Prostate gland (tissue), 2 donors: ENCODE measurements at regions not wholly inside any gene's neighbourhood (a gene's known extent, or its start where the extent isn't known, plus 50 kb on each side); places are given as distances from the start of the nearest gene placed in this dataset.

ENCODE experiments used
- DNase-seq: peaks from one replicate; pipeline ENCODE4 v3.0.0-alpha.2; 2019; ENCODE audit warnings: low spot score
- H3K27ac ChIP-seq, 2 donors: fragments of 200-600 bp; sonication (generic); 2 replicates each; pipeline ENCODE4 v1.5.1; 2017 to 2019
- H3K27me3 ChIP-seq: fragments of 200-600 bp; sonication (generic); replicated peaks from 2 replicates; pipeline ENCODE4 v1.5.1; 2019; ENCODE audit not compliant: insufficient read depth
- H3K36me3 ChIP-seq, 2 donors: fragments of 200-600 bp; sonication (generic); 1 replicate in 1 of 2; 2 replicates in 1 of 2; pipeline versions ENCODE4 v1.5.1 to v1.8.1; 2017 to 2019
- H3K4me1 ChIP-seq: fragments of 200-600 bp; sonication (generic); replicated peaks from 2 replicates; pipeline ENCODE4 v1.5.1; 2019
- H3K4me3 ChIP-seq, 2 donors: fragments of 200-600 bp; sonication (generic); 2 replicates each; pipeline ENCODE4 v1.5.1; 2017 to 2019
- H3K9me3 ChIP-seq: fragments of 200-600 bp; sonication (generic); 2 replicates; pipeline ENCODE4 v1.5.1; 2017
- POLR2A ChIP-seq: fragments of 450-650 bp; IDR thresholded peaks from one replicate; pipeline ENCODE4 v1.6.1; 2016; ENCODE audit warnings: antibody characterized with exemption, mild to moderate bottlenecking
- POLR2AphosphoS5 ChIP-seq: sonication (generic); formaldehyde crosslinking; IDR thresholded peaks from one replicate; pipeline ENCODE4 v1.6.1; 2017; ENCODE audit warnings: antibody characterized with exemption
- WGBS: methylation state at CpG from one replicate; pipeline ENCODE4 v1.1.5; 2018; 5-methylcytosine and 5-hydroxymethylcytosine counted together
- intact Hi-C: fragments of 100-400 bp; cut with DNase I; formaldehyde crosslinking; loops from one replicate; pipeline ENCODE4 v1.14.2; 2022
- TF ChIP-seq, protein P1 (sequence below), 4 experiments: fragments of 200-600 bp in 2 of 4; fragments of 450-650 bp in 2 of 4; sonication (generic) in 2 of 4; IDR thresholded peaks; 1 replicate in 3 of 4; 2 replicates in 1 of 4; pipeline ENCODE4 v1.5.1; 2016 to 2019; ENCODE audit warnings: antibody characterized with exemption in 4 of 4, mild to moderate bottlenecking in 2 of 4, moderate library complexity in 2 of 4

DNA sequence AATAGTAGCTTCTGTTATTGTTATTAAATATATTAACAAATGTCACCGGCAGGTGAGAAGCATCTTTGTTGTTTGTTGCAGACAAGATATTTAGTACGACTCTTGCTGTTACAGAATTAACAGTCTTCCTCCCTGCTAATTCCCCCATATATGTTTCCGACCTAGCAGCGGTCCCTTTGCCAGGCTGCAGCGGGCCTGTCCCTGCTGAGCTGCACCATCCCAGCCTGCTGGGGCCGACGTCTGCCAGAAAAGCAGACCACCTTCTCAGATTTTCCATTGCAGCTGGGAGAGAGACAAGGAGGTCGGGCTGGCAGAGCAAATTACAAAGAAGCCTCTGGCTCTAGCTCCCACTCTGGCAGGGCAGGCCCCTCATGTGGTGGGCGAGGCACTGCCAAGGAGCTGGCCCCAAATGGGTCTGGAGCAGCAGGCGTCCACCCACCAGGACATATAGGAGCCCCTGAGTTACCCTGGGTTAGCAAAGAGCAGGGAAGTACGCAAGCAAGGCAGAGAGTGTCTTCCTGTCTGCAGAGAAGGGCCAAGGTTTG, 142.7 kb downstream of the FOXD2 start:
- Histone ChIP-seq H3K4me3 (no peak overlapping the region), H3K4me1 (peaks cover 3% of the 10 kb centered on the region), H3K27ac (no peak overlapping the region), H3K36me3 (no peaks in the 10 kb centered on the region), H3K9me3 (no peaks in the 10 kb centered on the region), H3K27me3 (no peaks in the 10 kb centered on the region)
- intact Hi-C loops, result no loop called here
- no peak for DNase-seq
- WGBS, result 92% methylated on average over 11 of the region's 11 CpGs
- TF ChIP-seq, protein P1, sequence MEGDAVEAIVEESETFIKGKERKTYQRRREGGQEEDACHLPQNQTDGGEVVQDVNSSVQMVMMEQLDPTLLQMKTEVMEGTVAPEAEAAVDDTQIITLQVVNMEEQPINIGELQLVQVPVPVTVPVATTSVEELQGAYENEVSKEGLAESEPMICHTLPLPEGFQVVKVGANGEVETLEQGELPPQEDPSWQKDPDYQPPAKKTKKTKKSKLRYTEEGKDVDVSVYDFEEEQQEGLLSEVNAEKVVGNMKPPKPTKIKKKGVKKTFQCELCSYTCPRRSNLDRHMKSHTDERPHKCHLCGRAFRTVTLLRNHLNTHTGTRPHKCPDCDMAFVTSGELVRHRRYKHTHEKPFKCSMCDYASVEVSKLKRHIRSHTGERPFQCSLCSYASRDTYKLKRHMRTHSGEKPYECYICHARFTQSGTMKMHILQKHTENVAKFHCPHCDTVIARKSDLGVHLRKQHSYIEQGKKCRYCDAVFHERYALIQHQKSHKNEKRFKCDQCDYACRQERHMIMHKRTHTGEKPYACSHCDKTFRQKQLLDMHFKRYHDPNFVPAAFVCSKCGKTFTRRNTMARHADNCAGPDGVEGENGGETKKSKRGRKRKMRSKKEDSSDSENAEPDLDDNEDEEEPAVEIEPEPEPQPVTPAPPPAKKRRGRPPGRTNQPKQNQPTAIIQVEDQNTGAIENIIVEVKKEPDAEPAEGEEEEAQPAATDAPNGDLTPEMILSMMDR (IDR thresholded peaks at IDR 0.05), result no peak
- TF ChIP-seq POLR2A (no peak), POLR2AphosphoS5 (no peak)

DNA sequence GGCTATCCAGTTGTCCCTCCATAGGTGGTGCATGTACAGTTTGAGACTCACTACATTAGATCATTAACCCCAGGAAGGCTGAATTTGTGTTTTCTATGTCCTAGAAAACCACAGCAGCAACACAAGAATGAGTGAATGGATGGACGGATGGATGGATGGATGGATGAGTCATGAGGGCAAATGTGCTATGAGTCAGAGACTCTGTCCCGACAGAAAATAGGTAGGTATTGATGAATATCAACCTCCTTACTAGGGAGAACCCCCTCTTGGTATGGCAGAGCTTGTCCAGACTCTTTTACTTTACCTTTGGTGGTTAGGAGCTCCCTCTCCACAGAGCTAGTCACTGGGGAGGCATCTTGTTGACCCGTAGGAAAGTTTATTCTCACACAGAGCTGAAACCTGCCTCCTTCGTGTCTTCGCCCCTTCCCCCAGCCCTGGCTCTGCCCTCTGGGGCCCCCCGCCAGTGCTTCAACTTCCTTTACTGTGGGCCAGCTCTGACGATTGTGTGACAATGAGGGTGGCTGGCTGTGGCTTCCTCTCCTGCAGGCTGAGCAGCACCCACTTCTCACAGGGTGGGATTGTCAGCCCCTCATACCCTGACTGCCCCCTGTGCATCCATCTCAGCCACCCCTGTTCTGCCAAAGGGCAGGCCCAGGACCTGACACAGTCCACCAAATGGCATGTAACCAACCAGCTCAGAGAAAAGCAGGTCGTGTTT, 145.2 kb downstream of the FOXD2 start:
- Histone ChIP-seq H3K4me3 (no peak overlapping the region), H3K27me3 (no peaks in the 10 kb centered on the region), H3K27ac (no peak overlapping the region), H3K9me3 (no peaks in the 10 kb centered on the region), H3K4me1 (peaks cover 3% of the 10 kb centered on the region), H3K36me3 (no peaks in the 10 kb centered on the region)
- DNase-seq, result no peak
- intact Hi-C loops, result no loop called here
- no peak for TF ChIP-seq POLR2A
- TF ChIP-seq, protein P1 (IDR thresholded peaks at IDR 0.05), result no peak
- no peak for TF ChIP-seq POLR2AphosphoS5
- WGBS, result 67% methylated on average over 8 of the region's 8 CpGs

DNA sequence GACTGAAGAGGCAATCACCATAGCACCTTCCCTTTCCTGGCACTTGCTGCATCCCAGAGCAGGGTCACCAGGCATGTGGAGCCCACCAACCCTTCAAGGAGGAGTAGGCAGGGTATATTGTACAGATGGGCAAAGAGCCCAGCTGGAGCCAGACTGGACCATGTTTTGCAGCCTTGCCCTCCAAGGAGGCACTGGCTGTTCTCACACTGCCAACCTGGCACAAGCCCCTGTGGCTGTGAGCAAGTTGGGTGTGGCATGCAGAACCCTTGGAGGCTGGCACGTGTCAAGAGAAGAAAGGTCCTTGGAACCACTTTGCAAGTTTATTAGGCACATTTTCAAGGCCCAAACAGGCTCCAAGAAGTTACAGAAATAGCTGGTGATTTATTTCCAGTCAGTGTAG, 146.4 kb downstream of the FOXD2 start:
- 24% methylated on average over 1 of the region's 1 CpG for WGBS
- Histone ChIP-seq H3K4me3 (no peak overlapping the region), H3K27ac (no peak overlapping the region), H3K27me3 (no peaks in the 10 kb centered on the region), H3K4me1 (no peaks in the 10 kb centered on the region), H3K36me3 (no peaks in the 10 kb centered on the region), H3K9me3 (no peaks in the 10 kb centered on the region)
- intact Hi-C loops, result no loop called here
- TF ChIP-seq, protein P1 (IDR thresholded peaks at IDR 0.05), result no peak
- no peak for TF ChIP-seq POLR2A
- TF ChIP-seq POLR2AphosphoS5, result no peak
- no peak for DNase-seq

DNA sequence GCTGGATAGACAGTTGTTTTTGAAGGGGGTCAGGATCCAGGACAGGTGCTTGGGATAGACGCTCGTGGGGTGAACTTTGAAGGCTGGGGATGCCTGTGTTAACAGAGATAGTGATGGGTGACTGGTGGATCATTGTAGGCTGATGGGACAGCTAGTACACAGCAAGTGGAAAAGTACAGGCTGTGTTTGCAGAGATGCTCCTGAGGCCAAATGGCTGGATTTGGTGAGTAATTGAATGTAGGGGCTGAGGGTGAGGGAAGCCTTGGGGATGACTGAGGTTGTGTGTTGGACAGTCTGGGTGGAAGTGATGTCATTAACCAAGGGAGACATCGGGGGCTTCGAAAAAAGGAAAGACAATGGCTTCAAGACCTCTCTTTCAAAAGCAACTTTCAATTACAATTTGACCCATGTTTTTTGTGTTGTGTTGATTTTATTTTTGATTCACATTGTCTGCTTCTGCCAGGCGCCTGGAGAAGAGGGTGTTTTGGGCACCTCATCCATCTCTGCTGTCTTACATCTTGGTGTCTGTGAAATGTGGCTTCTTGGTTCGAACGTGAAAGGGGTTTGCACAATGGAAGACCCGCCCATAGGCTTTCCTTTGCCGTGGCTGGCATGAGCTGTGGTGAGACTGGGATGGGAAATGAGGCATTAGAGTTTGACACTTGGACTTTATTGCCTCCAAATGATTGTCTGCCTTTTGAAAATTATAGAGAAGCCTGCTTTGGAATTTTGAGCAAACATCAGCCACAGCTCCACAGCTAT, 147.5 kb downstream of the FOXD2 start:
- no peak for DNase-seq
- Histone ChIP-seq H3K27me3 (no peaks in the 10 kb centered on the region), H3K9me3 (no peaks in the 10 kb centered on the region), H3K36me3 (no peaks in the 10 kb centered on the region), H3K4me1 (no peaks in the 10 kb centered on the region), H3K4me3 (no peak overlapping the region), H3K27ac (no peak overlapping the region)
- intact Hi-C loops, result no loop called here
- 72% methylated on average over 9 of the region's 9 CpGs for WGBS
- TF ChIP-seq POLR2A, result no peak
- no peak for TF ChIP-seq POLR2AphosphoS5
- TF ChIP-seq, protein P1 (IDR thresholded peaks at IDR 0.05), result no peak
